ENCODE measurements at regions not wholly inside any gene's neighbourhood (a gene's known extent, or its start where the extent isn't known, plus 50 kb on each side); places are given as distances from the start of the nearest gene placed in this dataset.
"Not testable (repeated sequence)": the region's sequence is repeated elsewhere in the genome, so short reads cannot be mapped to it uniquely, and the experiment has no call there.

DNA sequence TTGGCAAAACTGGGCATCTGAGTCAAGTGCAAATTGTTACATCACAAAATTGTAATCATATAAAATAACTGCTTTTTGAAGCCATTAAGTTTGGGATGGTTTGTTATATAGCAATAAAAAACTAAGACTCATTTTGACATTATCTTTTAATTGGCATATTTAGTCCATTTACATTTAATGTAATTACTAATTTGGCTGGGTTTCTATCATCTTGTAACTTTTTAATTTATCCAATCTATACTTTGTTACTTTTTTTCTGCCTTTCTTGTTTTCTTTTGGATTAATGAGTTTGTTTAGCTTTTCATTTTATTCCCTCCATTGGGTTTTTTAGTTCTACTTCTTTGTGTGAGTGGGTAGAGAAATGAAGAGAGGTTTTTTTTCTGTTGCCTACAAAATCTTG lies 76.3 kb downstream of the DRAM2 start:
- DNase-seq: no peak

DNA sequence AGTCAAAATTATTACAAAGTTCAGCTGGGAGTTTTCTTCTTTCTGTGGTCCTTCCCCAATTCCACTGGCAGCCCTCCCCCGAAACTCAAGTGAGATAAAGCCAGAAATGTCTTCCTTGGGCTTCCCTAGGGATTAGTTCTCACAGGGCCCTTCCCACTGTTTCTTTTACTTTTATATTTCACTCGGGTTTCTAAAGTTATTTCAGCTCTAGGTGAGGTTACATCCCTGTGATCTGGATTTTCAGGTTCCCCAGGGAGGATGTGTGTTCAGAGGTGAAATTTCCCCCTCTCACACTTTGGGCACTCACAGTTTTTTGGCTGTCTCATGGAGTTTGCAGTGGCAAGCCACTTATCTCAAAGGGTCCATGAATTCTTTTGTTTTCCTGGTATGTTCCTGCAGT lies 77.3 kb downstream of the DRAM2 start:
- DNase-seq: no peak

DNA sequence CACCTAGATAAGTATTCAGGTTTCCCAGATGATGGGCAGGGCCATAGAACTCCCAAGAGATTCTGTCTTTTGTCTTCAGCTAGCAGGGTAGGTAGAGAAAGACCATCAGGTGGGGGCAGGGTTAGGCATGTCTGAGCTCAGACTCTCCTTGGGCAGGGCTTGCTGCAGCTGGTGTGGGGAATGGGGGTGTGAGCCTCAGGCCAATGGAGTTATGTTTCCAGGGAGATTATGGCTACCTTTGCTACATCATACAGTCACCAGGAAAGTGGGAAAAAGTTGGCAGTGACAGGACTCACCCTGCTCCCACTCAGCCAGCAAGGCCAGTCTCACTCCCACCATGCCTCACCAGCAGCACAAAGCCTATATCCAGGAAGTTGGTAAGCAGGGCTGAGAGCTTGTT lies 77.8 kb downstream of the DRAM2 start:
- DNase-seq: no peak

DNA sequence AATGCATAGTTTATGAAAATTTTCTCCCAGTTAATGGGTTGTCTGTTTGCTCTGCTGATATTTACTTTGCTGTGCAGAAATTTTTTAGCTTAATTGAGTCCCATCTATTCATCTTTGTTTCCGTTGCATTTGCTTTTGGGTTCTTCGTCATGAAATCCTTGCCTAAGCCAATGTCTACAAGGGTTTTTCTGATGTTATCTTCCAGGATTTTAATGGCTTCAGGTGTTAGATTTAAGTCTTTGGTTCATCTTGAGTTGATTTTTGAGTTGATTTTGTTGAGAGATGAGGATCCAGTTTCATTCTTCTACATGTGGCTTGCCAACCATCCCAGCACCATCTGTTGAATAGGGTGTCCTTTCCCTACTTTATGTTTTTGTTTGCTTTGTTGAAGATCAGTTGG lies 85.2 kb downstream of the DRAM2 start:
- no peak for DNase-seq

DNA sequence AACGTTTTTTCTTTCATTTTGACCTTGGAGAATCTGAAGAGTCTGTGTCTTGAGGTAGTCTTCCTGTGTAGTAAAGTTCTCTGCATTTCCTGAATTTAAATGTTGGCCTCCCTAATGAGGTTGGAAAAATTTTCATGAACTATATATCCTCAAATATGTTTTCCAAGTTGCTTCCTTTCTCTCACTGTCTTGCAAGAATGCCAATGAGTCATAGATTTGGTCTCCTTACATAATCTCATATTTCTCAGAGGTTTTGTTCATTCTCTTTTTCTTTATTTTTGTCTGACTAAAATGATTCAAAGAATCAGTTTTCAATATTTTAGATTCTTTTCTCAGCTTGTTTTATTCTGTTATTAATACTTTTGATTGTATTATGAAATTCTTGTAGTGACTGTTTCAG lies 87.6 kb downstream of the DRAM2 start:
- DNase-seq: no peak

DNA sequence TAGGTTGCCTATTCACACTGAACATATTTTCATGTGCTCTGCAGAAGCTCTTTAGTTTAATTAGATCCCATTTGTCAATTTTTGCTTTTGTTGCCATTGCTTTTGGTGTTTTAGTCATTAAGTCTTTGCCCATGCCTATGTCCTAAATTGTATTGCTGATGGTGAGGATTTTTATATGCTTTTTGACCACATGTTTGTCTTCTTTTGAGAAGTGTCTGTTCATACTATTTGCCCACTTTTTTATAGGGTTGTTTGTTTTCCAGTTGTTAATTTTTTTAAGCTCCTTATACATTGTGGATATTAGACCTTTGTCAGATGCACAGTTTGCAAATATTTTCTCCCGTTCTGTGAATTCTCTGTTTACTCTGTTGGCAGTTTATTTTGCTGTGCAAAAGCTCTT lies 84.5 kb upstream of the LRIF1 start:
- not testable (repeated sequence) for DNase-seq

DNA sequence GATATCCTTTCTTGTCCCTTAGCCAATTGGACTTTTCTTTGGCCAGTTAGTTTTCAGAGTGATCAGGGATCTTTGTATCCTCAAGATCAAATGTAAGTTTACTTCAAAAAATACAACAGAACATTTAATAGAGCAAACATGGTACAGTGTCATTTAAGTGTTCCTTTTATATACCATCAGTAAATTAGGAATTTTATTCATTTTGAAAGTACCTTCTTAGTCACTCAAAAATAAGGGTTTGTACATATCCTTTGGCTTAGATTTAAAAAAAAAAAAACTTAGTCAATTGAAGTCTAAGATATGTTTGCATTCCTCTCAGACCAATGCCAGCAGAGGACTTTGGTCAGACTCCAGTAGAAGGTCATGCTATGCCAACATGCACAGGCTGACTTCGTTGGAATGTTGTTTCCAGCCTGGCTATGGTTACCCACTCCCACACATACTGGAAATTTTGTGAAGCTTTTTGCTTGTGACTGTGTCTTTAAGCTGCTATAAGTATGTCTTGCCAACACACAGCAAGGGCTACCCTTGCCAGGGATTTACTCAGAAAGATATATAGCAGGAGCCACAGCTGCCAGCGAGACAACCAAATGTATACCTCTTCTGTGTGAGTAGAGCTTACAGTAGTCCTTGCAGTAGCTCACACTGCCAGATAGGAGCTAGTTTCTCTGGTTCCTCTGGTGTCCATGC lies 81.5 kb upstream of the LRIF1 start:
- no peak for DNase-seq

DNA sequence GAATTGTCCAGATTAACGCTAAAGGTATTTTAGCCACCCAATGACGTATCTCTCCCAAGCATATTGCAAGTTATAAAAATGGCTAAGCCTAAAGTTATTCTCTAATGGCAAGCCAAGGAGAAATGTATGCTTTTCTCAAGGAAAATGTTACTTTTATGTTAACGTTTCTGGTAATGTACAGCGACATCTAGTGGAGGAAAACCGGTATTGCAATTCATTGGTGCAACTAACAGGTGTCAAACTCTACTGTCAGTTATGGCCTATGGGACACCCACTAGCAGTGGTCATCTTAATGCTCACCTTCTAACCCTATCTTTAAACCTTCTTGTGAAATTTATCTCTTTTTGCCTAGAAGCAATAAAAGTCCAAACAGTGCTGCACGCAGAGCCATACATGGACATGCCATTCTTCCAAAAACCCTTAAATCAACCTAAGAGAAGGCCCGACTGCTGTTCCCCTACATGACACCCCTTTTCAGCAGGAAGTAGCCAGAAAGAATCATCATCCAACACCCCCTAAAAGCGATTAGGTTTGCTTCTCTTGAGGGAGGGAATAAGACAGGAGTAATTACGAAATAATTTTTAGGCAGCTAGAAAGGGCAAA lies 68.7 kb upstream of the LRIF1 start:
- peak; percentile 12 for DNase-seq

DNA sequence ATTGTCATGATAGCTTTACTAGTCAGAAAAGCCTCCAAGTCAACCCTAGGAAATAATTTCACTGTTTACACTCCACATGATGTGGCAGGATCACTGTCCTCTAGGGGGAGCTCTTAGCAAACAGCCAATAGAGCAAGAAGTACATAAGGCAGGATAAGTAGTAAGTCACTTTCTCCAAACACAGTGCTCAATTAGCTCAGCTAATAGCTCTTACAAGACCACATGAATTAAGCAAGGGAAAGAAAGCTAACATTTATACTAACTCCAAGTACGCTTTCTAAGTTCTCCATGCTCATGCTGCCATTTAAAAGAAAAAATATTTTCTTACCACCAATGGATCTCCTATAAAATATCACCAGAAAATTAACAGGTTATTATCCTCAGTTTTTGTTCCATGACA lies 66.9 kb upstream of the LRIF1 start:
- peak; percentile 32 for DNase-seq

DNA sequence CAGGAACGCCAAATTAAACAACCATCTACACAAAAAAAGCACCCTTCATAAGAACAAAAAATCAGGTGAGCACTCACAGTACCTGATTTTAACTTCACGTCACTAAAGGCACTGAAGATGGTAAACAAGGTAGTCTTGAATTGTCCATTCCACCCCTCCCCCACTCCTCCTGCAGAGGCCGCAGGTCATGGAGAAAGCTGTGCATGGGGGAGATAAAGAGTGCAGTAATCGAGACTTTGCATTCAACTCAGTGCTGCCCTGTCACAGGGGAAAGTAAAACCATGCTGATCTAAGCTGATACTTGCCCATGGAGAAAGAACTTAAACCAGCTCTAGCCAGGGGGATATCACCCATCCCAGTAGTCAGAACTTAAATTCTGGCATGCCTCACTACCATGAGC lies 61.4 kb upstream of the LRIF1 start:
- DNase-seq: no peak

DNA sequence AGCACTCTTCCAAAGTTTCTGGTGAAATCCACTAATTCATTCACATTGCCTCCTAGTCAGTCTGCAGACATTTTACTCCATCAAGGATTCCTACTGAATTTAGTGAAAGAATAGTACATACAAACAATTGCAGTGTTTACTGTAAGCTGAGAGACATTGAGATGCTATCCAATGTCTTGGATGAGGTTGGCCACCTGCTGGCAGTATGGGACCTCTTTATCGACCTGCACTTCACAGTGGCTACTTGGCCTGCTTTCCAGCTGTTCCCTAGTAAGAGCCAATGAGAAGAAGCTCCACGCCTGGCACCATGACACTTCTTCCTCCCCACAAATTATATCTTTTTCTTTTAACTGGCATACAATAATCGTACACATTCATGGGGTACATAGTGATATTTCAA lies 51.5 kb upstream of the LRIF1 start:
- DNase-seq: no peak
